GM12878 (cell line): ENCODE measurements at regions not wholly inside any gene's neighbourhood (a gene's known extent, or its start where the extent isn't known, plus 50 kb on each side); places are given as distances from the start of the nearest gene placed in this dataset.

Experiments used
- ATAC-seq: fragments of 200-7000 bp; cut with Tn5 transposase; 3 replicates; pipeline ENCODE4 v1.9.1; 2020; ENCODE audit warnings: mild to moderate bottlenecking, moderate library complexity
- BruUV-seq: library from RNA; stranded (reverse); fragments of 400-500 nt; replicated peaks from 2 replicates; lab custom pipeline; 2021; lab: Mats Ljungman, UMichigan
- CTCF ChIA-PET: fragments of 300-600 bp; sonication (Branson Sonifier 250); formaldehyde crosslinking; extraction: SDS; loops from one replicate; lab custom pipeline; 2021; ENCODE audit warnings: inconsistent platforms; lab: Yijun Ruan, JAX
- POLR2A ChIA-PET: fragments of 350-600 bp; formaldehyde crosslinking; extraction: SDS; loops from one replicate; lab custom pipeline; 2021; ENCODE audit warnings: inconsistent platforms; lab: Charles Lee
- RAD21 ChIA-PET: fragments of 300-600 bp; sonication (Branson Sonifier 250); formaldehyde crosslinking; loops from one replicate; lab custom pipeline; 2023; ENCODE audit warnings: antibody characterized with exemption; ENCODE audit not compliant: unreplicated experiment; lab: Charles Lee
- SMC1A ChIA-PET: fragments of 300-600 bp; sonication (Branson Sonifier 250); formaldehyde crosslinking; loops from one replicate; lab custom pipeline; 2023; ENCODE audit not compliant: unreplicated experiment, uncharacterized antibody; lab: Charles Lee
- DNase-seq: peaks from one replicate; pipeline ENCODE4 v3.0.0-alpha.2; 2011; ENCODE audit warnings: low read depth, low spot score
- FAIRE-seq: peaks from 3 replicates; lab custom pipeline; 2011; peaks lifted over from hg19 to GRCh38; lab: Jason Lieb, UNC
- H2AFZ ChIP-seq: 2 replicates; pipeline ENCODE4 v1.6.0; 2011; ENCODE audit warnings: low read depth, low read length, control low read depth; ENCODE audit not compliant: control insufficient read depth
- H3K27ac ChIP-seq: 2 replicates; pipeline ENCODE4 v1.5.1; 2011; ENCODE audit warnings: control low read depth; ENCODE audit not compliant: control insufficient read depth, insufficient read depth
- H3K27me3 ChIP-seq, 2 experiments: replicated peaks in 1 of 2; 2 replicates each; pipeline versions ENCODE4 v1.6.0 to v1.6.1; 2011; ENCODE audit warnings: low read length in 1 of 2; ENCODE audit not compliant: control insufficient read depth in 2 of 2, insufficient read depth in 2 of 2
- H3K36me3 ChIP-seq, 2 experiments: 2 replicates each; pipeline ENCODE4 v1.5.1; 2011; ENCODE audit warnings: low read length in 1 of 2; ENCODE audit not compliant: control insufficient read depth in 2 of 2, insufficient read depth in 2 of 2
- H3K4me1 ChIP-seq: 2 replicates; pipeline ENCODE4 v1.6.1; 2011; ENCODE audit warnings: mild to moderate bottlenecking, low read length, moderate library complexity, mixed read lengths; ENCODE audit not compliant: control insufficient read depth, insufficient read depth
- H3K4me2 ChIP-seq: 2 replicates; pipeline ENCODE4 v1.6.0; 2011; ENCODE audit warnings: control low read depth; ENCODE audit not compliant: control insufficient read depth, insufficient read depth
- H3K4me3 ChIP-seq: fragments of 200-600 bp; sonication (generic); 2 replicates; pipeline ENCODE4 v1.5.1; 2016
- H3K79me2 ChIP-seq: 2 replicates; pipeline ENCODE4 v1.6.0; 2011; ENCODE audit warnings: low read length; ENCODE audit not compliant: control insufficient read depth, insufficient read depth
- H3K9ac ChIP-seq: 2 replicates; pipeline ENCODE4 v1.8.0; 2011; ENCODE audit warnings: low read length, control low read depth, mixed read lengths; ENCODE audit not compliant: control insufficient read depth, insufficient read depth
- H3K9me3 ChIP-seq: replicated peaks from 3 replicates; pipeline ENCODE4 v1.5.1; 2011; ENCODE audit warnings: mild to moderate bottlenecking, low read length; ENCODE audit not compliant: control insufficient read depth, insufficient read depth
- H4K20me1 ChIP-seq: 2 replicates; pipeline ENCODE4 v1.6.0; 2011; ENCODE audit not compliant: control insufficient read depth, insufficient read depth
- ATF2 ChIP-seq: IDR thresholded peaks from 2 replicates; pipeline ENCODE4 v1.6.1; 2012; ENCODE audit warnings: low read length, inconsistent platforms
- ATF3 ChIP-seq: IDR thresholded peaks from 2 replicates; pipeline ENCODE4 v1.6.1; 2011; ENCODE audit warnings: low read depth, mild to moderate bottlenecking, low read length, moderate library complexity, borderline replicate concordance; ENCODE audit errors: extremely low read depth
- IKZF2 ChIP-seq, 2 experiments: fragments of 450-650 bp; IDR thresholded peaks; 2 replicates each; pipeline ENCODE4 v1.6.1; 2017; ENCODE audit warnings: mild to moderate bottlenecking in 2 of 2, moderate library complexity in 2 of 2
- SMAD5 ChIP-seq: IDR thresholded peaks from 2 replicates; pipeline ENCODE4 v1.6.1; 2016; ENCODE audit warnings: antibody characterized with exemption, low read depth
- WGBS: methylation state at CpG from one replicate; pipeline ENCODE4 v1.1.6; 2016; ENCODE audit warnings: low lambda C conversion rate; ENCODE audit not compliant: insufficient replicate concordance, insufficient coverage; ENCODE audit errors: missing lambda C conversion rate; 5-methylcytosine and 5-hydroxymethylcytosine counted together
- in situ Hi-C: fragments of 300-500 bp; cut with MboI; formaldehyde crosslinking; loops from 9 replicates; pipeline ENCODE4 v1.14.3; 2018; ENCODE audit warnings: mixed read lengths
- intact Hi-C: fragments of 100-400 bp; cut with micrococcal nuclease; formaldehyde crosslinking; loops from one replicate; pipeline ENCODE4 v1.14.2; 2022; ENCODE audit not compliant: unreplicated experiment

GRCh38 chr20:39785252-39785917 is 823.2 kb downstream of the DHX35 start:
- no peak for FAIRE-seq
- RAD21 ChIA-PET: interaction anchor here (0.6 to 2.1 kb wide), 7 partner anchors 22 to 306 kb away, joined by 3 to 8 read pairs (median 5); no protein-coding TSS in a partner anchor
- no peak for TF ChIP-seq SMAD5
- no peak for TF ChIP-seq ATF3
- 0 out of 4 replicates have a peak, but pooled peaks of 1 of the 2 experiments have one; percentile 6 for TF ChIP-seq IKZF2 (IDR thresholded peaks at IDR 0.05)
- TF ChIP-seq, all 136 proteins: peak for 1
- no peak overlapping the region for H3K27ac ChIP-seq
- WGBS: 0% methylated on average over 4 of the region's 4 CpGs
- peak; percentile 68 for ATAC-seq
- in situ Hi-C loops (no loop called here), intact Hi-C loops (no loop called here)
- no peaks in the 10 kb centered on the region for H3K4me1 ChIP-seq
- no TSS peak for BruUV-seq
- H2AFZ ChIP-seq: no peak overlapping the region
- no peaks in the 10 kb centered on the region; the same call in 2 of the 3 replicates for H3K9me3 ChIP-seq
- no peak for DNase-seq
- SMC1A ChIA-PET: interaction anchor here (0.6 to 3.1 kb wide), 6 partner anchors 10 to 518 kb away, joined by 3 to 11 read pairs (median 6); no protein-coding TSS in a partner anchor
- H3K27me3 ChIP-seq: no peaks in the 10 kb centered on the region
- CTCF ChIA-PET: interaction anchor here (1.9 to 3.6 kb wide), 2 partner anchors 45 to 89 kb away, joined by 6 to 15 read pairs; no protein-coding TSS in a partner anchor
- H3K79me2 ChIP-seq: no peaks in the 10 kb centered on the region
- H4K20me1 ChIP-seq: no peaks in the 10 kb centered on the region
- POLR2A ChIA-PET: interaction anchor here (1.4 to 1.7 kb wide), 2 partner anchors 10 to 33 kb away, joined by 4 read pairs; no protein-coding TSS in a partner anchor
- H3K4me3 ChIP-seq: no peak overlapping the region
- H3K36me3 ChIP-seq: no peaks in the 10 kb centered on the region
- no peak overlapping the region for H3K9ac ChIP-seq
- H3K4me2 ChIP-seq: no peak overlapping the region

- intact Hi-C loops (no loop called here), in situ Hi-C loops (no loop called here)
Measured at GRCh38 chr20:39784693-39785092, 822.5 kb downstream of the DHX35 start.

More at GRCh38 chr20:39784693-39785092, 822.5 kb downstream of the DHX35 start:
- no peaks in the 10 kb centered on the region for H3K79me2 ChIP-seq
- 0% methylated on average over 1 of the region's 1 CpG for WGBS
- H3K4me1 ChIP-seq: no peaks in the 10 kb centered on the region
- CTCF ChIA-PET: interaction anchor here (1.9 to 3.6 kb wide), 2 partner anchors 45 to 89 kb away, joined by 6 to 15 read pairs; no protein-coding TSS in a partner anchor
- no peak for TF ChIP-seq ATF2
- no peaks in the 10 kb centered on the region; the same call in 2 of the 3 replicates for H3K9me3 ChIP-seq
- SMC1A ChIA-PET: interaction anchor here (1.4 to 3.1 kb wide), 4 partner anchors 9 to 45 kb away, joined by 6 to 11 read pairs (median 8); no protein-coding TSS in a partner anchor
- H3K9ac ChIP-seq: no peak overlapping the region
- H3K4me3 ChIP-seq: no peak overlapping the region
- no peak overlapping the region for H3K27ac ChIP-seq
- ATAC-seq: no peak
- H4K20me1 ChIP-seq: no peaks in the 10 kb centered on the region
- H3K27me3 ChIP-seq: no peaks in the 10 kb centered on the region
- DNase-seq: no peak
- FAIRE-seq: no peak
- H3K4me2 ChIP-seq: no peak overlapping the region
- RAD21 ChIA-PET: interaction anchor here (0.6 to 2.1 kb wide), 6 partner anchors 32 to 305 kb away, joined by 3 to 8 read pairs (median 5); no protein-coding TSS in a partner anchor
- POLR2A ChIA-PET: interaction anchor here (1.4 to 1.7 kb wide), 2 partner anchors 10 to 33 kb away, joined by 4 read pairs; no protein-coding TSS in a partner anchor
- BruUV-seq: no TSS peak
- H3K36me3 ChIP-seq: no peaks in the 10 kb centered on the region
- no peak overlapping the region for H2AFZ ChIP-seq
